ENCODE measurements at regions not wholly inside any gene's neighbourhood (a gene's known extent, or its start where the extent isn't known, plus 50 kb on each side); places are given as distances from the start of the nearest gene placed in this dataset.

GRCh38 chr14:87432698-87433097, 560.3 kb downstream of the GALC start:
- Histone ChIP-seq H3K4me2 (no peak overlapping the region), H3K36me3 (no peaks in the 10 kb centered on the region), H3K27me3 (no peaks in the 10 kb centered on the region), H3K4me1 (no peaks in the 10 kb centered on the region), H3K9me3 (no peaks in the 10 kb centered on the region), H3K4me3 (no peak overlapping the region), H3K27ac (no peak overlapping the region), H3K9ac (no peak overlapping the region), H4K20me1 (no peaks in the 10 kb centered on the region)
- no peak for TF ChIP-seq Cebpa-rat (IDR thresholded peaks at IDR 0.05)

DNA sequence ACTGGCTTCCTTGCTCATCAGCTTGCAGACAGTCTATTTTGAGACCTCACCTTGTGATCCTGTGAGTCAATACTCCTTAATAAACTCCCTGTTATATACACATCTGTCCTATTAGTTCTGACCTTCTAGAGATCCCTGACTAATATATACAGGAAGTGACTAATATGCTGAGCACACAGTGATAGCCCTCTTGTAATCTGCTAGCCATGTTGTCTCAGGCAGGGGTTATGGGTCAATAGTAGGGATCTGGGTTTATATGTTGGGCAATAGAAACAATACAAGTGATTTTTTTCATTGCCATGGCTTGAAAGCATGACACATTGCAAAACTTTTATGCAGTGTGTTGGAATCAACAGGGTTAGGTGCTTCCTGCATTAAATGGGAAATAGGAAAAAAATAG, 562.2 kb downstream of the GALC start:
- Histone ChIP-seq H4K20me1 (no peaks in the 10 kb centered on the region), H3K27ac (no peak overlapping the region), H3K4me1 (no peaks in the 10 kb centered on the region), H3K9me3 (no peaks in the 10 kb centered on the region), H3K4me2 (no peak overlapping the region), H3K36me3 (no peaks in the 10 kb centered on the region), H3K27me3 (no peaks in the 10 kb centered on the region), H3K4me3 (no peak overlapping the region), H3K9ac (no peak overlapping the region)
- no peak for TF ChIP-seq Cebpa-rat (IDR thresholded peaks at IDR 0.05)

DNA sequence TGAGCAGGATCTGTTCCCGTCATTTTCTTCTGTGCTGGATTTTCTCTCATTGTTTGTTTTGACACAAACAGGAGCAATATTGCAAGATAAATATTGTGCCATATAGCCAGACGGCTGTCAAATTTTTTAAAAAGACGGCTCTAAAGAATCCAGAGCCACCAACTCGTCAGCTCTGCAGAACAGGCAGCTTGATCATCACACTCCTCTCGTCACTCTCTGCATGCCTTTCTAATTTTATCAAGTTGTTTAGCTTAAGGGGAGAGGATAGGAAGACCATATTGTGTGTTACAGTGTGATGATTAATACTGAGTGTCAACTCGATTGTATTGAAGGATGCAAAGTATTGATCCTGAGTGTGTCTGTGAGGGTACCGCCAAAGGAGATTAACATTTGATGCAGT, 562.8 kb downstream of the GALC start:
- TF ChIP-seq Cebpa-rat (IDR thresholded peaks at IDR 0.05) = no peak
- Histone ChIP-seq H3K27ac (no peak overlapping the region), H3K27me3 (no peaks in the 10 kb centered on the region), H3K4me2 (no peak overlapping the region), H3K4me1 (no peaks in the 10 kb centered on the region), H3K9me3 (no peaks in the 10 kb centered on the region), H3K4me3 (no peak overlapping the region), H3K9ac (no peak overlapping the region), H4K20me1 (no peaks in the 10 kb centered on the region), H3K36me3 (no peaks in the 10 kb centered on the region)

DNA sequence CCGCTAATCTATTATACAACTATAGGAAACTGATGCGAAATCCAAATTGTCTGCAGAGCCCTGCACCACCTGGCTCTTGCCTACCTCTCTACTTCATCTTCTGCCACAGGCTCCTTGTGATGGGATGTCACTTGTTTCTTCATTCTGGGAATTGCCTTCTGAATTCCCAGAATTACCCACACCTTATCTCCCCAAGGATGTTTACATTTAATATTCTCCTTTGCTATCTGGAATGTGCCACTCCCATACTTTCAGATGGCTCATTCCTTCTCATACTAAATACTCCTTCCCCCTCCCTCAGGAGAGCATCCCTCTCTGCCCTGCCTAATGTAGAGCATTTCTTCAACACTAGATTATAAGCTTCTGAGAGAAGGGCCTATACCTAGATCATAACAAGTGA, 573.1 kb downstream of the GALC start:
- H3K27me3 ChIP-seq = no peaks in the 10 kb centered on the region
- no peak overlapping the region for H3K4me2 ChIP-seq
- no peaks in the 10 kb centered on the region for H3K9me3 ChIP-seq
- no peaks in the 10 kb centered on the region for H3K4me1 ChIP-seq
- H3K27ac ChIP-seq = no peak overlapping the region
- no peaks in the 10 kb centered on the region for H3K36me3 ChIP-seq
- TF ChIP-seq Cebpa-rat (IDR thresholded peaks at IDR 0.05) = no peak
- H4K20me1 ChIP-seq = no peaks in the 10 kb centered on the region
- no peak overlapping the region for H3K9ac ChIP-seq
- no peak overlapping the region for H3K4me3 ChIP-seq

DNA sequence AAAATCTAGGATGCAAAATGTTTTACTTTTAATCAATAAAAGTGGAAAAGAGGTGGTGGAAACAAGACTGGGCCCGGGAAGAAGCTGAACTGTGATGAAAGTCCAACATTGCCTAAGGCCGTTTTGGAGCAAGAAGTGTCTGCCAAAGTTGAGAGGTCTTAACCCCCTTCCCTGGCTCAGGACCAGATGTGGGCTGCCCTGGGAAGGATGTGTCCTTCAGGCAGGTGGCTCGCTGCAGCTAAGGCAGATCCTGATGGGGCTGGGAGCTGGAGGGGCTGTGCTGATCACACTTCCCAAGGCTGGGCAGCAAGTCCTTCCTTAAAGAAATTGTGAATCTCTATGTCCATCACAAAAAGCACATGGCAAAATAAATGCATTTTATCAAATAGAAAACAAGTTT, 581.6 kb downstream of the GALC start:
- H3K4me3 ChIP-seq = no peak overlapping the region
- H3K4me2 ChIP-seq = no peak overlapping the region
- H4K20me1 ChIP-seq = no peaks in the 10 kb centered on the region
- no peak overlapping the region for H3K9ac ChIP-seq
- 0 out of 2 replicates have a peak, but pooled peaks cover 3% of the 10 kb centered on the region for H3K9me3 ChIP-seq
- H3K36me3 ChIP-seq = no peaks in the 10 kb centered on the region
- TF ChIP-seq Cebpa-rat (IDR thresholded peaks at IDR 0.05) = no peak
- no peak overlapping the region for H3K27ac ChIP-seq
- no peaks in the 10 kb centered on the region for H3K27me3 ChIP-seq
- H3K4me1 ChIP-seq = no peaks in the 10 kb centered on the region

DNA sequence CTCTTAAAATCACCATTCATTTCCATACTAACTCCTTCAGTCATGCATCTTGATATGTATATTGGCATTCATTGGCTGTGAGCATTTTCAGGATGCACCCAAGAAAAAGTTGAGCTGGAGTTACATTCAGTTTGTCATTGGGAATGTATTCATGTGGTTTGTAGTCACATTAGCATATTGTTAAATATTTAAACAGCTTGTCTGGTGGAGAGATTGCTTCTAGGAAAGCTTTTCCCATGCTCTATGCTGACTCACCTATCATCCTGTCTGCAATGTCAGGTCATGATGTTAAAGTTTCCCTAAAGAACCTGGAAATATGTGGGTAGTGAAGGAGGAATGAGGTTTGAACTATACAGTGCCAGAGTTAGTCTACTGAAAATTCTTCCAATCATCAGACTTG, 583.6 kb downstream of the GALC start:
- no peak overlapping the region for H3K9ac ChIP-seq

GRCh38 chr14:87407344-87407743, 585.6 kb downstream of the GALC start:
- Histone ChIP-seq H3K4me1 (no peaks in the 10 kb centered on the region), H3K36me3 (no peaks in the 10 kb centered on the region), H3K9ac (no peak overlapping the region), H3K9me3 (no peaks in the 10 kb centered on the region), H3K27ac (no peak overlapping the region), H3K27me3 (no peaks in the 10 kb centered on the region), H3K4me3 (no peak overlapping the region), H4K20me1 (no peaks in the 10 kb centered on the region), H3K4me2 (no peak overlapping the region)
- no peak for TF ChIP-seq Cebpa-rat (IDR thresholded peaks at IDR 0.05)

More for the DNA sequence above, 583.6 kb downstream of the GALC start:
- TF ChIP-seq Cebpa-rat (IDR thresholded peaks at IDR 0.05) = no peak
- Histone ChIP-seq H3K27ac (no peak overlapping the region), H3K36me3 (no peaks in the 10 kb centered on the region), H3K4me3 (no peak overlapping the region), H3K9me3 (no peaks in the 10 kb centered on the region), H3K27me3 (no peaks in the 10 kb centered on the region), H3K4me1 (no peaks in the 10 kb centered on the region), H3K4me2 (no peak overlapping the region), H4K20me1 (no peaks in the 10 kb centered on the region)

GRCh38 chr14:87405563-87405962, 587.4 kb downstream of the GALC start:
- H3K4me3 ChIP-seq = no peak overlapping the region
- no peak overlapping the region for H3K4me2 ChIP-seq
- H3K27me3 ChIP-seq = no peaks in the 10 kb centered on the region
- no peak overlapping the region for H3K27ac ChIP-seq
- H3K36me3 ChIP-seq = no peaks in the 10 kb centered on the region
- no peak overlapping the region for H3K9ac ChIP-seq
- H3K4me1 ChIP-seq = no peaks in the 10 kb centered on the region
- no peaks in the 10 kb centered on the region for H4K20me1 ChIP-seq
- H3K9me3 ChIP-seq = no peaks in the 10 kb centered on the region
- no peak for TF ChIP-seq Cebpa-rat (IDR thresholded peaks at IDR 0.05)

GRCh38 chr14:87397499-87397898, 595.5 kb downstream of the GALC start:
- Histone ChIP-seq H3K9me3 (no peaks in the 10 kb centered on the region), H3K4me2 (no peak overlapping the region)

GRCh38 chr14:87391066-87391465, 601.9 kb downstream of the GALC start:
- peaks cover 9% of the 10 kb centered on the region for H3K4me1 ChIP-seq
- no peak overlapping the region for H3K9ac ChIP-seq
- H3K4me2 ChIP-seq = no peak overlapping the region
- no peaks in the 10 kb centered on the region for H4K20me1 ChIP-seq
- no peaks in the 10 kb centered on the region for H3K36me3 ChIP-seq
- no peak overlapping the region for H3K27ac ChIP-seq
- H3K27me3 ChIP-seq = no peaks in the 10 kb centered on the region
- no peak overlapping the region for H3K4me3 ChIP-seq
- no peak for TF ChIP-seq Cebpa-rat (IDR thresholded peaks at IDR 0.05)
- H3K9me3 ChIP-seq = no peaks in the 10 kb centered on the region

More at GRCh38 chr14:87397499-87397898, 595.5 kb downstream of the GALC start:
- H3K9ac ChIP-seq = no peak overlapping the region
- H3K4me1 ChIP-seq = no peaks in the 10 kb centered on the region
- H3K27ac ChIP-seq = no peak overlapping the region
- no peaks in the 10 kb centered on the region for H3K27me3 ChIP-seq
- H3K4me3 ChIP-seq = no peak overlapping the region
- no peak for TF ChIP-seq Cebpa-rat (IDR thresholded peaks at IDR 0.05)
- H4K20me1 ChIP-seq = no peaks in the 10 kb centered on the region
- no peaks in the 10 kb centered on the region for H3K36me3 ChIP-seq

- peaks cover 13% of the 10 kb centered on the region for H3K4me1 ChIP-seq
- H3K36me3 ChIP-seq = no peaks in the 10 kb centered on the region
- no peak for TF ChIP-seq Cebpa-rat (IDR thresholded peaks at IDR 0.05)
- no peak overlapping the region for H3K9ac ChIP-seq
- no peaks in the 10 kb centered on the region for H3K27me3 ChIP-seq
- H3K9me3 ChIP-seq = no peaks in the 10 kb centered on the region
- no peak overlapping the region for H3K4me3 ChIP-seq
- no peak overlapping the region for H3K27ac ChIP-seq
- no peak overlapping the region for H3K4me2 ChIP-seq
- H4K20me1 ChIP-seq = no peaks in the 10 kb centered on the region
These were observed 604.0 kb downstream of the GALC start for GRCh38 chr14:87388946-87389345.

Data from BLaER1 (cell line).